HepG2 (cell line): ENCODE measurements at regions not wholly inside any gene's neighbourhood (a gene's known extent, or its start where the extent isn't known, plus 50 kb on each side); places are given as distances from the start of the nearest gene placed in this dataset.

Source experiments
- FOXP1 ChIP-seq, 2 experiments: fragments of 450-650 bp in 1 of 2; IDR thresholded peaks; 2 replicates each; pipeline ENCODE4 v1.6.1; 2017 to 2018; ENCODE audit warnings: antibody characterized with exemption in 1 of 2
- PHF8 ChIP-seq: sonication (generic); formaldehyde crosslinking; IDR thresholded peaks from 2 replicates; pipeline ENCODE4 v1.5.0; 2020; ENCODE audit warnings: missing genetic modification reagents
- RBM39 ChIP-seq: fragments of 200-400 bp; formaldehyde crosslinking; IDR thresholded peaks from one replicate; pipeline ENCODE4 v1.6.1; 2018; ENCODE audit warnings: antibody characterized with exemption, mild to moderate bottlenecking, low read depth, low read length; ENCODE audit not compliant: poor library complexity, severe bottlenecking
- RFX1 ChIP-seq: fragments of 450-650 bp; IDR thresholded peaks from 2 replicates; pipeline ENCODE4 v1.6.1; 2017
- TSC22D2 ChIP-seq: sonication (generic); formaldehyde crosslinking; IDR thresholded peaks from 2 replicates; pipeline ENCODE4 v1.5.1; 2020; ENCODE audit warnings: missing genetic modification reagents, mild to moderate bottlenecking, borderline replicate concordance
- ZFY ChIP-seq: sonication (generic); formaldehyde crosslinking; IDR thresholded peaks from 2 replicates; pipeline ENCODE4 v1.4.0; 2020; ENCODE audit warnings: missing genetic modification reagents
- ZMYM3 ChIP-seq: sonication (generic); formaldehyde crosslinking; IDR thresholded peaks from 2 replicates; pipeline ENCODE4 v1.5.1; 2020; ENCODE audit warnings: mild to moderate bottlenecking, missing genetic modification reagents
- ZNF292 ChIP-seq: sonication (generic); formaldehyde crosslinking; IDR thresholded peaks from 2 replicates; pipeline ENCODE4 v1.8.1; 2022; ENCODE audit warnings: mild to moderate bottlenecking, low read depth, missing genetic modification reagents, borderline replicate concordance
- ZNF543 ChIP-seq: sonication (generic); formaldehyde crosslinking; IDR thresholded peaks from 2 replicates; pipeline ENCODE4 v1.4.0; 2020; ENCODE audit warnings: mild to moderate bottlenecking, missing genetic modification reagents
- ZNF569 ChIP-seq: sonication (generic); formaldehyde crosslinking; IDR thresholded peaks from 2 replicates; pipeline ENCODE4 v1.5.0; 2020; ENCODE audit warnings: mild to moderate bottlenecking, missing genetic modification reagents, moderate library complexity, borderline replicate concordance
- ZNF589 ChIP-seq: sonication (generic); formaldehyde crosslinking; conservative IDR thresholded peaks from 2 replicates; pipeline ENCODE4 v1.8.0; 2022; ENCODE audit warnings: mild to moderate bottlenecking, moderate library complexity, missing genetic modification reagents
- ZNF713 ChIP-seq: sonication (generic); formaldehyde crosslinking; IDR thresholded peaks from 2 replicates; pipeline ENCODE4 v1.4.0; 2020; ENCODE audit warnings: mild to moderate bottlenecking, missing genetic modification reagents
- TF ChIP-seq, protein P1 (sequence below): sonication (generic); formaldehyde crosslinking; conservative IDR thresholded peaks from 2 replicates; pipeline ENCODE4 v1.4.0; 2020; ENCODE audit warnings: mild to moderate bottlenecking, missing genetic modification reagents, moderate library complexity
- TF ChIP-seq, protein P2 (sequence below): sonication (generic); formaldehyde crosslinking; IDR thresholded peaks from 2 replicates; pipeline ENCODE4 v1.5.1; 2020; ENCODE audit warnings: missing genetic modification reagents, mild to moderate bottlenecking, borderline replicate concordance
- TF ChIP-seq, protein P3 (sequence below): sonication (generic); formaldehyde crosslinking; IDR thresholded peaks from 2 replicates; pipeline ENCODE4 v1.4.0; 2020; ENCODE audit warnings: missing genetic modification reagents, borderline replicate concordance
- TF ChIP-seq, protein P4 (sequence below), 2 experiments: sonication (generic) in 1 of 2; formaldehyde crosslinking in 1 of 2; IDR thresholded peaks; 2 replicates each; pipeline versions ENCODE4 v1.5.1 to v1.6.1; 2011 to 2020; ENCODE audit warnings: borderline replicate concordance in 1 of 2, low read depth in 1 of 2, low read length in 1 of 2, mild to moderate bottlenecking in 1 of 2, missing genetic modification reagents in 1 of 2, moderate library complexity in 1 of 2
- TF ChIP-seq, protein P5 (sequence below): IDR thresholded peaks from 2 replicates; pipeline ENCODE4 v1.6.1; 2016; ENCODE audit warnings: missing biosample characterization, missing genetic modification reagents, low read depth

DNA sequence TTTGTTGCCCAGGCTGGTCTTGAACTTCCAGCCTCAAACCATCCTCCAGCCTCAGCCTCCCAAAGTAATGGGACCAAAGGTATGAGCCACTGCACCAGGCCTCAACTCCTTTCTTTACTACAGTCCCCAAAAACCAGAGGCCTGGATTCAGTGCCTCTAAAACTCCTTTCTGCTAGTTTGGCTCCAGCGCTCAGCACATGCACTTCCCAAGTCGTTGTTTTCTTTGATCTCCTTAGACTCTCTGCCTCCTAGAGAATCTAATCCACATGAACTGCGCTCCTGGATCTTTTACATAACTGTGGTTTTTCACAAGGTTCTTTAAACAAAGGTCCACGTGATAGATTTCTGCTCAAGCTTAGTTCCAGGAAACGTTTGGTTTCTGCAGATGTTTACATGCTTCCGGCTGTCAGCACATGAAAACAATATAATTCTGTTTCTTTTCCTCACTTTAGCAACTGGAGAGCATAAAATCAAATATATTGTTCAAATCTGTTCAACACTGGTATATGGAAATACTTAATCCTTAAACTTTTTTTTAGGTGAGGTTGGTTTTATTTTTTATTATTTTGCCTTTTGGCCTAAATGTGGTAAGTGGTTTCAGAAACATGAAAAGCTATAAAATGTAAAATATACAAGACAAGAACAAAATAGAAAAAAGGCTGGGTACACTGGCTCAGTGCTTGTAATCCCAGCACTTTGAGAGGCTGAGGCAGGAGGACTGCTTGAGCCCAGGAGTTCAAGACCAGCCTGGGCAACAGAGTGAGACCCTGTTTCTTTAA, 270.5 kb upstream of the MKLN1 start (continued):
- TF ChIP-seq RBM39 (no peak), FOXP1 (IDR thresholded peaks at IDR 0.05) (no peak), FOXP1 (CRISPR knock-in tag; IDR thresholded peaks at IDR 0.05) (peak; percentile 94), PHF8 (no peak), ZNF292 (CRISPR knock-in tag) (peak; percentile 37; the same call in 1 of the 2 replicates), ZMYM3 (peak; percentile 88), ZNF589 (no peak), ZNF569 (no peak), ZNF543 (no peak), TSC22D2 (no peak), ZFY (CRISPR knock-in tag) (peak; percentile 46), ZNF713 (CRISPR knock-in tag) (no peak), RFX1 (no peak)
- TF ChIP-seq, protein P1, sequence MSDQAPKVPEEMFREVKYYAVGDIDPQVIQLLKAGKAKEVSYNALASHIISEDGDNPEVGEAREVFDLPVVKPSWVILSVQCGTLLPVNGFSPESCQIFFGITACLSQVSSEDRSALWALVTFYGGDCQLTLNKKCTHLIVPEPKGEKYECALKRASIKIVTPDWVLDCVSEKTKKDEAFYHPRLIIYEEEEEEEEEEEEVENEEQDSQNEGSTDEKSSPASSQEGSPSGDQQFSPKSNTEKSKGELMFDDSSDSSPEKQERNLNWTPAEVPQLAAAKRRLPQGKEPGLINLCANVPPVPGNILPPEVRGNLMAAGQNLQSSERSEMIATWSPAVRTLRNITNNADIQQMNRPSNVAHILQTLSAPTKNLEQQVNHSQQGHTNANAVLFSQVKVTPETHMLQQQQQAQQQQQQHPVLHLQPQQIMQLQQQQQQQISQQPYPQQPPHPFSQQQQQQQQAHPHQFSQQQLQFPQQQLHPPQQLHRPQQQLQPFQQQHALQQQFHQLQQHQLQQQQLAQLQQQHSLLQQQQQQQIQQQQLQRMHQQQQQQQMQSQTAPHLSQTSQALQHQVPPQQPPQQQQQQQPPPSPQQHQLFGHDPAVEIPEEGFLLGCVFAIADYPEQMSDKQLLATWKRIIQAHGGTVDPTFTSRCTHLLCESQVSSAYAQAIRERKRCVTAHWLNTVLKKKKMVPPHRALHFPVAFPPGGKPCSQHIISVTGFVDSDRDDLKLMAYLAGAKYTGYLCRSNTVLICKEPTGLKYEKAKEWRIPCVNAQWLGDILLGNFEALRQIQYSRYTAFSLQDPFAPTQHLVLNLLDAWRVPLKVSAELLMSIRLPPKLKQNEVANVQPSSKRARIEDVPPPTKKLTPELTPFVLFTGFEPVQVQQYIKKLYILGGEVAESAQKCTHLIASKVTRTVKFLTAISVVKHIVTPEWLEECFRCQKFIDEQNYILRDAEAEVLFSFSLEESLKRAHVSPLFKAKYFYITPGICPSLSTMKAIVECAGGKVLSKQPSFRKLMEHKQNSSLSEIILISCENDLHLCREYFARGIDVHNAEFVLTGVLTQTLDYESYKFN (CRISPR knock-in tag): peak; percentile 91
- TF ChIP-seq, protein P2, sequence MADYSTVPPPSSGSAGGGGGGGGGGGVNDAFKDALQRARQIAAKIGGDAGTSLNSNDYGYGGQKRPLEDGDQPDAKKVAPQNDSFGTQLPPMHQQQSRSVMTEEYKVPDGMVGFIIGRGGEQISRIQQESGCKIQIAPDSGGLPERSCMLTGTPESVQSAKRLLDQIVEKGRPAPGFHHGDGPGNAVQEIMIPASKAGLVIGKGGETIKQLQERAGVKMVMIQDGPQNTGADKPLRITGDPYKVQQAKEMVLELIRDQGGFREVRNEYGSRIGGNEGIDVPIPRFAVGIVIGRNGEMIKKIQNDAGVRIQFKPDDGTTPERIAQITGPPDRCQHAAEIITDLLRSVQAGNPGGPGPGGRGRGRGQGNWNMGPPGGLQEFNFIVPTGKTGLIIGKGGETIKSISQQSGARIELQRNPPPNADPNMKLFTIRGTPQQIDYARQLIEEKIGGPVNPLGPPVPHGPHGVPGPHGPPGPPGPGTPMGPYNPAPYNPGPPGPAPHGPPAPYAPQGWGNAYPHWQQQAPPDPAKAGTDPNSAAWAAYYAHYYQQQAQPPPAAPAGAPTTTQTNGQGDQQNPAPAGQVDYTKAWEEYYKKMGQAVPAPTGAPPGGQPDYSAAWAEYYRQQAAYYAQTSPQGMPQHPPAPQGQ (CRISPR knock-in tag): peak; percentile 30; the same call in 1 of the 2 replicates
- TF ChIP-seq, protein P3, sequence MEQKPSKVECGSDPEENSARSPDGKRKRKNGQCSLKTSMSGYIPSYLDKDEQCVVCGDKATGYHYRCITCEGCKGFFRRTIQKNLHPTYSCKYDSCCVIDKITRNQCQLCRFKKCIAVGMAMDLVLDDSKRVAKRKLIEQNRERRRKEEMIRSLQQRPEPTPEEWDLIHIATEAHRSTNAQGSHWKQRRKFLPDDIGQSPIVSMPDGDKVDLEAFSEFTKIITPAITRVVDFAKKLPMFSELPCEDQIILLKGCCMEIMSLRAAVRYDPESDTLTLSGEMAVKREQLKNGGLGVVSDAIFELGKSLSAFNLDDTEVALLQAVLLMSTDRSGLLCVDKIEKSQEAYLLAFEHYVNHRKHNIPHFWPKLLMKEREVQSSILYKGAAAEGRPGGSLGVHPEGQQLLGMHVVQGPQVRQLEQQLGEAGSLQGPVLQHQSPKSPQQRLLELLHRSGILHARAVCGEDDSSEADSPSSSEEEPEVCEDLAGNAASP: peak; percentile 85
- TF ChIP-seq, protein P4, sequence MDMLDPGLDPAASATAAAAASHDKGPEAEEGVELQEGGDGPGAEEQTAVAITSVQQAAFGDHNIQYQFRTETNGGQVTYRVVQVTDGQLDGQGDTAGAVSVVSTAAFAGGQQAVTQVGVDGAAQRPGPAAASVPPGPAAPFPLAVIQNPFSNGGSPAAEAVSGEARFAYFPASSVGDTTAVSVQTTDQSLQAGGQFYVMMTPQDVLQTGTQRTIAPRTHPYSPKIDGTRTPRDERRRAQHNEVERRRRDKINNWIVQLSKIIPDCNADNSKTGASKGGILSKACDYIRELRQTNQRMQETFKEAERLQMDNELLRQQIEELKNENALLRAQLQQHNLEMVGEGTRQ (IDR thresholded peaks at IDR 0.05; ENCODE audit: low read depth, low read length): peak; percentile 72; the same call in 1 of the 2 replicates
- TF ChIP-seq, protein P4 (CRISPR knock-in tag; IDR thresholded peaks at IDR 0.05; ENCODE audit: borderline replicate concordance): peak; percentile 71; the same call in 1 of the 2 replicates
- TF ChIP-seq, protein P5, sequence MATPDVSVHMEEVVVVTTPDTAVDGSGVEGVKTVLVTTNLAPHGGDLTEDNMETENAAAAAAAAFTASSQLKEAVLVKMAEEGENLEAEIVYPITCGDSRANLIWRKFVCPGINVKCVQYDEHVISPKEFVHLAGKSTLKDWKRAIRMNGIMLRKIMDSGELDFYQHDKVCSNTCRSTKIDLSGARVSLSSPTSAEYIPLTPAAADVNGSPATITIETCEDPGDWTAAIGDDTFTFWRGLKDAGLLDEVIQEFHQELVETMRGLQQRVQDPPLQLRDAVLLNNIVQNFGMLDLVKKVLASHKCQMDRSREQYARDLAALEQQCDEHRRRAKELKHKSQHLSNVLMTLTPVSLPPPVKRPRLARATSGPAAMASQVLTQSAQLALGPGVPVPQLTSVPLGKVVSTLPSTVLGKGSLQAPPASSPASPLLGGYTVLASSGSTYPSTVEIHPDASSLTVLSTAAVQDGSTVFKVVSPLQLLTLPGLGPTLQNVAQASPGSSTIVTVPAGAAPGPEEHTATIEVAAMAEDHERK (CRISPR knock-in tag): no peak
